Left lobe of liver (tissue), 2 donors: ENCODE measurements at regions not wholly inside any gene's neighbourhood (a gene's known extent, or its start where the extent isn't known, plus 50 kb on each side); places are given as distances from the start of the nearest gene placed in this dataset.
A peak's percentile ranks its signal among the peaks of the same experiment; 100 is the strongest.
"Not testable (repeated sequence)": the region's sequence is repeated elsewhere in the genome, so short reads cannot be mapped to it uniquely, and the experiment has no call there.

ENCODE experiments used
- ATAC-seq: fragments of 200-7000 bp; cut with Tn5 transposase; one replicate; pipeline ENCODE4 v1.9.1; 2020; ENCODE audit warnings: mild to moderate bottlenecking, moderate library complexity
- DNase-seq: peaks from one replicate; pipeline ENCODE4 v3.0.0-alpha.2; 2020; ENCODE audit warnings: low spot score
- donor health status: DM: no; HTN: no; CAD: no; lungs with moderate emphysema.
- donor health status: DM: no; HTN: yes; CAD: no.

- DNase-seq (no peak), ATAC-seq (no peak)
Observed at GRCh38 chr10:121262774-121263430, 335.3 kb downstream of the FGFR2 start.

- ATAC-seq, result no peak
Observed at GRCh38 chr10:121263431-121263783, 334.8 kb downstream of the FGFR2 start.

GRCh38 chr10:121265360-121266123 is 332.7 kb downstream of the FGFR2 start:
- DNase-seq (no peak), ATAC-seq (no peak)

More at GRCh38 chr10:121263431-121263783, 334.8 kb downstream of the FGFR2 start:
- DNase-seq, result no peak

- ATAC-seq, result peak; percentile 96
Observed at GRCh38 chr10:121266370-121266769, 331.9 kb downstream of the FGFR2 start.

GRCh38 chr10:121267236-121268003 is 330.8 kb downstream of the FGFR2 start:
- ATAC-seq, result no peak
- no peak for DNase-seq

More at GRCh38 chr10:121266370-121266769, 331.9 kb downstream of the FGFR2 start:
- peak; percentile 73 for DNase-seq

GRCh38 chr10:121268363-121268762 is 329.9 kb downstream of the FGFR2 start:
- no peak for ATAC-seq
- DNase-seq, result no peak

GRCh38 chr10:121268863-121269432 is 329.3 kb downstream of the FGFR2 start:
- DNase-seq, result no peak

GRCh38 chr10:121270906-121271305 is 327.3 kb downstream of the FGFR2 start:
- ATAC-seq, result no peak

More at GRCh38 chr10:121268863-121269432, 329.3 kb downstream of the FGFR2 start:
- ATAC-seq, result no peak

GRCh38 chr10:121276046-121276445 is 322.2 kb downstream of the FGFR2 start:
- DNase-seq (no peak), ATAC-seq (no peak)

More at GRCh38 chr10:121270906-121271305, 327.3 kb downstream of the FGFR2 start:
- DNase-seq, result no peak

- DNase-seq (no peak), ATAC-seq (no peak)
Observed at GRCh38 chr10:121276822-121277221, 321.4 kb downstream of the FGFR2 start.

- ATAC-seq, DNase-seq: not testable (repeated sequence)
Observed at GRCh38 chr10:121278386-121278785, 319.9 kb downstream of the FGFR2 start.

- no peak for ATAC-seq
- no peak for DNase-seq
Observed at GRCh38 chr10:121281576-121281975, 316.7 kb downstream of the FGFR2 start.

GRCh38 chr10:121282264-121282663 is 316.0 kb downstream of the FGFR2 start:
- ATAC-seq, result no peak
- DNase-seq, result no peak

GRCh38 chr10:121282797-121283515 is 315.3 kb downstream of the FGFR2 start:
- ATAC-seq, result no peak
- no peak for DNase-seq

GRCh38 chr10:121284936-121285335 is 313.3 kb downstream of the FGFR2 start:
- DNase-seq (no peak), ATAC-seq (peak; percentile 73)

- DNase-seq (no peak), ATAC-seq (no peak)
Observed at GRCh38 chr10:121285406-121286196, 312.6 kb downstream of the FGFR2 start.

GRCh38 chr10:121288011-121288410 is 310.2 kb downstream of the FGFR2 start:
- ATAC-seq, result no peak

GRCh38 chr10:121288864-121289661 is 309.2 kb downstream of the FGFR2 start:
- ATAC-seq (no peak), DNase-seq (no peak)

More at GRCh38 chr10:121288011-121288410, 310.2 kb downstream of the FGFR2 start:
- DNase-seq, result no peak

- ATAC-seq, result no peak
- DNase-seq, result no peak
Observed at GRCh38 chr10:121289800-121290199, 308.4 kb downstream of the FGFR2 start.
